GM18505 (cell line): ENCODE measurements at regions not wholly inside any gene's neighbourhood (a gene's known extent, or its start where the extent isn't known, plus 50 kb on each side); places are given as distances from the start of the nearest gene placed in this dataset.
A peak's percentile ranks its signal among the peaks of the same experiment; 100 is the strongest.

Experiments
- ATAC-seq: cut with Tn5 transposase; IDR thresholded peaks from one replicate; pipeline ENCODE4 v1.9.1; 2021; ENCODE audit not compliant: unreplicated experiment
- POLR2A ChIP-seq: IDR thresholded peaks from 4 replicates; pipeline ENCODE4 v1.6.1; 2011; ENCODE audit warnings: borderline replicate concordance; ENCODE audit not compliant: insufficient read depth, insufficient read length; ENCODE audit errors: extremely low read depth

- no peak for ATAC-seq
- no peak for TF ChIP-seq POLR2A
These were observed 246.9 kb downstream of the SOX4 start for GRCh38 chr6:21840428-21840827.

- no peak for ATAC-seq
- no peak for TF ChIP-seq POLR2A
These were observed 249.5 kb downstream of the SOX4 start for GRCh38 chr6:21842875-21843645.

GRCh38 chr6:21844120-21844917 lies 250.8 kb downstream of the SOX4 start:
- no peak for ATAC-seq
- TF ChIP-seq POLR2A: no peak

GRCh38 chr6:21845018-21845417 lies 251.5 kb downstream of the SOX4 start:
- no peak for ATAC-seq
- TF ChIP-seq POLR2A: no peak

- ATAC-seq: no peak
- TF ChIP-seq POLR2A: no peak
These were observed 252.0 kb downstream of the SOX4 start for GRCh38 chr6:21845439-21846140.

GRCh38 chr6:21846541-21847451 lies 253.2 kb downstream of the SOX4 start:
- TF ChIP-seq POLR2A: no peak
- peak; percentile 50 for ATAC-seq

- no peak for TF ChIP-seq POLR2A
- no peak for ATAC-seq
These were observed 254.3 kb downstream of the SOX4 start for GRCh38 chr6:21847711-21848480.

- TF ChIP-seq POLR2A: no peak
- no peak for ATAC-seq
These were observed 257.1 kb downstream of the SOX4 start for GRCh38 chr6:21850691-21851090.

GRCh38 chr6:21855811-21856455 lies 262.4 kb downstream of the SOX4 start:
- ATAC-seq: no peak
- no peak for TF ChIP-seq POLR2A

- TF ChIP-seq POLR2A: no peak
- ATAC-seq: no peak
These were observed 262.9 kb downstream of the SOX4 start for GRCh38 chr6:21856456-21856825.

- no peak for ATAC-seq
- no peak for TF ChIP-seq POLR2A
These were observed 263.3 kb downstream of the SOX4 start for GRCh38 chr6:21856844-21857243.
